NCI-H1048 (cell line): ENCODE measurements at regions not wholly inside any gene's neighbourhood (a gene's known extent, or its start where the extent isn't known, plus 50 kb on each side); places are given as distances from the start of the nearest gene placed in this dataset.

ENCODE experiments used
- DNase-seq: peaks from one replicate; lab custom pipeline; 2025; lab: John Stamatoyannopoulos, UW

- no peak for DNase-seq
These were observed 809.2 kb downstream of the USP25 start for GRCh38 chr21:16538936-16539440.

- DNase-seq, result no peak
These were observed 811.4 kb downstream of the USP25 start for GRCh38 chr21:16540966-16541727.

- DNase-seq, result no peak
These were observed 820.3 kb downstream of the USP25 start for GRCh38 chr21:16550118-16550517.

GRCh38 chr21:16550917-16551741 is 821.3 kb downstream of the USP25 start:
- no peak for DNase-seq

- DNase-seq, result no peak
These were observed 823.1 kb downstream of the USP25 start for GRCh38 chr21:16552880-16553279.

- DNase-seq, result no peak
These were observed 824.7 kb downstream of the USP25 start for GRCh38 chr21:16554503-16554902.

- DNase-seq, result no peak
These were observed 833.3 kb downstream of the USP25 start for GRCh38 chr21:16563116-16563515.

- no peak for DNase-seq
These were observed 834.0 kb downstream of the USP25 start for GRCh38 chr21:16563795-16564194.

GRCh38 chr21:16568244-16568643 is 838.5 kb downstream of the USP25 start:
- no peak for DNase-seq

GRCh38 chr21:16568661-16569060 is 838.9 kb downstream of the USP25 start:
- no peak for DNase-seq

- no peak for DNase-seq
These were observed 839.9 kb downstream of the USP25 start for GRCh38 chr21:16569679-16570078.

- DNase-seq, result no peak
These were observed 840.4 kb downstream of the USP25 start for GRCh38 chr21:16570171-16570570.

GRCh38 chr21:16570856-16571255 is 841.1 kb downstream of the USP25 start:
- no peak for DNase-seq

- no peak for DNase-seq
These were observed 841.8 kb downstream of the USP25 start for GRCh38 chr21:16571594-16571993.

GRCh38 chr21:16572032-16572431 is 842.2 kb downstream of the USP25 start:
- DNase-seq, result no peak

- DNase-seq, result no peak
These were observed 843.8 kb downstream of the USP25 start for GRCh38 chr21:16573578-16573977.

- DNase-seq, result no peak
These were observed 848.2 kb downstream of the USP25 start for GRCh38 chr21:16577975-16578374.

GRCh38 chr21:16578912-16579311 is 849.1 kb downstream of the USP25 start:
- no peak for DNase-seq

- no peak for DNase-seq
These were observed 849.8 kb downstream of the USP25 start for GRCh38 chr21:16579538-16579937.

GRCh38 chr21:16580661-16581060 is 850.9 kb downstream of the USP25 start:
- no peak for DNase-seq

GRCh38 chr21:16583556-16583955 is 853.8 kb downstream of the USP25 start:
- no peak for DNase-seq

GRCh38 chr21:16584756-16585155 is 855.0 kb downstream of the USP25 start:
- DNase-seq, result no peak

- no peak for DNase-seq
These were observed 856.1 kb downstream of the USP25 start for GRCh38 chr21:16585896-16586295.
